GM23248 (cell line): ENCODE measurements at regions not wholly inside any gene's neighbourhood (a gene's known extent, or its start where the extent isn't known, plus 50 kb on each side); places are given as distances from the start of the nearest gene placed in this dataset.
"Not testable (repeated sequence)": the region's sequence is repeated elsewhere in the genome, so short reads cannot be mapped to it uniquely, and the experiment has no call there.

Source experiments
- DNase-seq: peaks from one replicate; pipeline ENCODE4 v3.0.0-alpha.2; 2015
- H2AFZ ChIP-seq: fragments of 200-600 bp; sonication (generic); 2 replicates; pipeline ENCODE4 v1.6.1; 2016; ENCODE audit warnings: antibody characterized with exemption
- H3F3A ChIP-seq: fragments of 200-600 bp; sonication (generic); 2 replicates; pipeline ENCODE4 v1.6.1; 2016; ENCODE audit warnings: mild to moderate bottlenecking, antibody characterized with exemption, mixed run types; ENCODE audit not compliant: insufficient read depth
- H3K27ac ChIP-seq: fragments of 200-600 bp; sonication (generic); 2 replicates; pipeline ENCODE4 v1.5.1; 2016; ENCODE audit warnings: mild to moderate bottlenecking
- H3K27me3 ChIP-seq: fragments of 200-600 bp; sonication (generic); replicated peaks from 2 replicates; pipeline ENCODE4 v1.6.1; 2016; ENCODE audit warnings: mild to moderate bottlenecking; ENCODE audit not compliant: insufficient read depth
- H3K36me3 ChIP-seq: fragments of 200-600 bp; sonication (generic); 2 replicates; pipeline ENCODE4 v1.6.1; 2016; ENCODE audit warnings: low read depth, mild to moderate bottlenecking
- H3K4me1 ChIP-seq: fragments of 200-600 bp; sonication (generic); 2 replicates; pipeline ENCODE4 v1.6.1; 2016; ENCODE audit warnings: mild to moderate bottlenecking; ENCODE audit not compliant: insufficient read depth
- H3K4me2 ChIP-seq: fragments of 200-600 bp; sonication (generic); one replicate; pipeline ENCODE4 v1.6.1; 2016; ENCODE audit warnings: mild to moderate bottlenecking; ENCODE audit not compliant: unreplicated experiment
- H3K4me3 ChIP-seq: fragments of 200-600 bp; sonication (generic); 2 replicates; pipeline ENCODE4 v1.5.1; 2016; ENCODE audit warnings: mild to moderate bottlenecking
- H3K79me2 ChIP-seq: fragments of 200-600 bp; sonication (generic); 2 replicates; pipeline ENCODE4 v1.6.1; 2016; ENCODE audit warnings: mild to moderate bottlenecking; ENCODE audit not compliant: insufficient read depth
- H3K9ac ChIP-seq: fragments of 200-600 bp; sonication (generic); 2 replicates; pipeline ENCODE4 v1.6.1; 2016; ENCODE audit warnings: mild to moderate bottlenecking
- H3K9me2 ChIP-seq: fragments of 200-600 bp; sonication (generic); 2 replicates; pipeline ENCODE4 v1.6.1; 2016; ENCODE audit warnings: mixed run types, mild to moderate bottlenecking, moderate library complexity; ENCODE audit not compliant: insufficient read depth
- H3K9me3 ChIP-seq: fragments of 200-600 bp; sonication (generic); one replicate; pipeline ENCODE4 v1.6.1; 2017; ENCODE audit warnings: low read depth
- H4K20me1 ChIP-seq: fragments of 200-600 bp; sonication (generic); 2 replicates; pipeline ENCODE4 v1.6.0; 2016; ENCODE audit not compliant: insufficient read depth
- EZH2 ChIP-seq: fragments of 200-600 bp; sonication (generic); IDR thresholded peaks from 2 replicates; pipeline ENCODE4 v1.6.1; 2018; ENCODE audit warnings: antibody characterized with exemption, mild to moderate bottlenecking; ENCODE audit not compliant: insufficient read depth, poor library complexity, severe bottlenecking
- EZH2phosphoT487 ChIP-seq: fragments of 200-600 bp; sonication (generic); IDR thresholded peaks from 2 replicates; pipeline ENCODE4 v1.6.1; 2018; ENCODE audit warnings: antibody characterized with exemption, moderate library complexity, mild to moderate bottlenecking, low read depth; ENCODE audit not compliant: insufficient read depth
- WGBS, 2 experiments: methylation state at CpG; one replicate each; pipeline ENCODE4 v1.1.6; 2015 to 2017; ENCODE audit warnings: low lambda C conversion rate in 2 of 2, low coverage in 1 of 2; ENCODE audit errors: missing lambda C conversion rate in 2 of 2; 5-methylcytosine and 5-hydroxymethylcytosine counted together
- in situ Hi-C: fragments of 300-500 bp; cut with MboI; formaldehyde crosslinking; loops from 2 replicates; pipeline ENCODE4 v1.15.0; 2020

DNA sequence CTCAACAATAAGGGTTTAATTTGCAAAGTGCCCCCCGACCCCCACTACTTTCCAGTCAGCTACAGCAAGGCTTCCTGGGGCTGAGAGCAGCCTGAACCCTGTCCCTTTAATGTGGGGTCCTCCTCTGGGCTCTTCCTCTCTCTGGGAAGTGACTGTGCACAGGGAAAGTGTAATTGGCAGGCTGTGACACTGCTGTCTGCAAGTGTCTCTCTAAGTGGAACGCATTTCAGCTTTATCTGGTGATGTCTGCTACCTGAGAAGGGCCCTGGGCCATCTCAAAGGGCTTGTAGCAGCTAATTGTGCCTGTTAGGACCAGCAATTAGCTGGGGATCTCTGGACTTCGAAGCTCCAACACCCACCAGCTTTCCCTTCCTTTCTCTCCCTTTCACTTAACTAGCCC, 406.6 kb downstream of the TSHZ3 start:
- no peak overlapping the region for H3K4me3 ChIP-seq
- H4K20me1 ChIP-seq = no peaks in the 10 kb centered on the region
- no peaks in the 10 kb centered on the region for H3K9me3 ChIP-seq
- no peak overlapping the region for H3K27ac ChIP-seq
- H2AFZ ChIP-seq = no peak overlapping the region
- in situ Hi-C loops = no loop called here
- no peak for TF ChIP-seq EZH2
- no peak for TF ChIP-seq EZH2phosphoT487
- H3F3A ChIP-seq = no peaks in the 10 kb centered on the region
- H3K79me2 ChIP-seq = no peaks in the 10 kb centered on the region
- H3K9me2 ChIP-seq = no peaks in the 10 kb centered on the region
- no peak overlapping the region for H3K4me2 ChIP-seq
- no peaks in the 10 kb centered on the region for H3K36me3 ChIP-seq
- H3K4me1 ChIP-seq = no peaks in the 10 kb centered on the region
- peaks cover 4% of the 10 kb centered on the region; the same call in 1 of the 2 replicates for H3K27me3 ChIP-seq
- no peak overlapping the region for H3K9ac ChIP-seq
- DNase-seq = no peak
- WGBS, 2 experiments = 3 to 12% methylated on average over 3 of the region's 3 CpGs

DNA sequence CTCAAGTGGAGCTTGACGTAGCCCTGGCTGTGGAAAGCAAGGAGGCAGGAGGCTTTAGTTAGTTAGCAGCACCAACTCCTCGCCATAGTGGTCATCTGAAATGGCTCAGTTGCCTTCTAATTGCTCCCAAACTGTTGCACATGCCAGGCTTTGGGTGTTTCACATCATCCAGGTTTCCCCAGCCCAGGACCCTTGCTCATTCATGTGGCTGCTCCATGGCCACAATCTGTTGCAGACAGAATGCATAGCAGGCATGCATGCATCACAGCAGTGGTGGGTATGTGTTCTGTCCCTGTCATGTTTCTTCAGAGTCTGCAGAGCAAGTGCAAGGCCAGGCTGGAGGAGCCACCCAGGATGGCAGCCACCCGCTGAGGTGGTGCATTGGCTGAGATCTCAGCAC, 407.6 kb downstream of the TSHZ3 start:
- WGBS, 2 experiments = 34 to 36% methylated on average over 3 of the region's 3 CpGs
- Histone ChIP-seq H3K4me2 (no peak overlapping the region), H3K9ac (no peak overlapping the region), H3F3A (no peaks in the 10 kb centered on the region), H3K9me2 (no peaks in the 10 kb centered on the region), H3K4me3 (no peak overlapping the region), H4K20me1 (no peaks in the 10 kb centered on the region), H3K36me3 (no peaks in the 10 kb centered on the region), H3K27me3 (peaks cover 4% of the 10 kb centered on the region; the same call in 1 of the 2 replicates), H2AFZ (no peak overlapping the region), H3K4me1 (no peaks in the 10 kb centered on the region), H3K27ac (no peak overlapping the region), H3K79me2 (no peaks in the 10 kb centered on the region), H3K9me3 (no peaks in the 10 kb centered on the region)
- in situ Hi-C loops = no loop called here
- TF ChIP-seq EZH2 = no peak
- no peak for TF ChIP-seq EZH2phosphoT487
- DNase-seq = no peak

DNA sequence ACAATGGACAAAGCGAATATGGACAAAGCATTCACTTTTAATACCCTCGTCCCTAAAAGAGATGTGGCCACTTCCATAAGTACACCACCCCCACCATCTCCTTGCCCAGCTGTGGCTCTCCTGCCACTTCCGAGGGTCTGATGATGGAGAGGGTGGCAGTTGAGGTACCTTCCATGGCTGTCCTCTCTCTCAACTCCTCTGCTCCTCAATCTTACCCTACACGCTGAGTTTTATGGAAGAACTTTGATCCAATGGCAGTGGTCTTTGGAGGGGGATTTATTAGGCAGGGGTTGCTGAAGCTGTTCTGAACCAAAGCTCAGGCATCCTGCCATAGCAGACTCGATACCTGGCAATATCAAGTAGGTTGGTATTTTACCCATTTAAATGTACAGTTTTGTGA, 413.0 kb downstream of the TSHZ3 start:
- Histone ChIP-seq H3K4me1 (no peaks in the 10 kb centered on the region), H3K27ac (no peak overlapping the region), H3F3A (no peaks in the 10 kb centered on the region), H3K27me3 (peaks cover 4% of the 10 kb centered on the region; the same call in 1 of the 2 replicates), H4K20me1 (no peaks in the 10 kb centered on the region), H3K36me3 (no peaks in the 10 kb centered on the region), H3K9me2 (no peaks in the 10 kb centered on the region), H2AFZ (no peak overlapping the region), H3K4me2 (no peak overlapping the region), H3K4me3 (no peak overlapping the region), H3K9me3 (no peaks in the 10 kb centered on the region), H3K79me2 (no peaks in the 10 kb centered on the region), H3K9ac (no peak overlapping the region)
- TF ChIP-seq EZH2 (no peak), EZH2phosphoT487 (no peak)
- 20 to 22% methylated on average over 5 of the region's 5 CpGs for whole genome bisulfite sequencing, 2 experiments
- in situ Hi-C loops = no loop called here
- DNase-seq = no peak

DNA sequence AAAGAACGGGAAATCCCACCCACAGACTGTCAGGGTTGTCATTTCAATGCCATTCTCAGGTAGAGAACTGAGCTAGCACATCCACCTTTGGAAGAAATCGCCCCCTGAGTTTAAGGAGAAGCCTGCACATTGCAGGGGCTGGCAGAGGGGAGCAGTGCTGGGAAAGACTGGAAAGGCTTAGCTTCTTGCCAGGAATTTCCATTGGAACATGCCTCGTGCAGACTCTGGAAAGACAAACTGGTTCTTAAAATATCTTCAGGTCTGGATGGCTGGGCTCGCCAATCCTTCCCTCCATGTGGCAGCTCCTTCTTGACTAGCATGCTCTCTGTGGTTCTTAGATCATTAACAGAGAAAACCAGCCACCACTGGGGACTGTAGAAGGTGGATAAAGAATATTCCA, 414.1 kb downstream of the TSHZ3 start:
- peaks cover 4% of the 10 kb centered on the region; the same call in 1 of the 2 replicates for H3K27me3 ChIP-seq
- no peak overlapping the region for H3K27ac ChIP-seq
- no peaks in the 10 kb centered on the region for H3K4me1 ChIP-seq
- no peak overlapping the region for H3K4me3 ChIP-seq
- no peaks in the 10 kb centered on the region for H3K9me3 ChIP-seq
- no peaks in the 10 kb centered on the region for H3K36me3 ChIP-seq
- H3K79me2 ChIP-seq = no peaks in the 10 kb centered on the region
- H3K9ac ChIP-seq = no peak overlapping the region
- H3F3A ChIP-seq = no peaks in the 10 kb centered on the region
- 1 to 5% methylated on average over 4 of the region's 4 CpGs for WGBS, 2 experiments
- no peaks in the 10 kb centered on the region for H4K20me1 ChIP-seq
- TF ChIP-seq EZH2 = no peak
- no peak for TF ChIP-seq EZH2phosphoT487
- no peak for DNase-seq
- no peak overlapping the region for H3K4me2 ChIP-seq
- H2AFZ ChIP-seq = no peak overlapping the region
- in situ Hi-C loops = no loop called here
- no peaks in the 10 kb centered on the region for H3K9me2 ChIP-seq

- H3K27me3 ChIP-seq, H3K4me3 ChIP-seq, H3F3A ChIP-seq, H3K79me2 ChIP-seq, in situ Hi-C loops, H3K27ac ChIP-seq, H3K4me2 ChIP-seq, H3K4me1 ChIP-seq, H3K9me2 ChIP-seq, H4K20me1 ChIP-seq, H3K36me3 ChIP-seq, H2AFZ ChIP-seq, H3K9me3 ChIP-seq, H3K9ac ChIP-seq, DNase-seq: not testable (repeated sequence)
- WGBS, 2 experiments = 51 to 61% methylated on average over 3 of the region's 3 CpGs
These were observed 415.8 kb downstream of the TSHZ3 start for GRCh38 chr19:30933454-30933853.
